ENCODE measurements at regions not wholly inside any gene's neighbourhood (a gene's known extent, or its start where the extent isn't known, plus 50 kb on each side); places are given as distances from the start of the nearest gene placed in this dataset.

DNA sequence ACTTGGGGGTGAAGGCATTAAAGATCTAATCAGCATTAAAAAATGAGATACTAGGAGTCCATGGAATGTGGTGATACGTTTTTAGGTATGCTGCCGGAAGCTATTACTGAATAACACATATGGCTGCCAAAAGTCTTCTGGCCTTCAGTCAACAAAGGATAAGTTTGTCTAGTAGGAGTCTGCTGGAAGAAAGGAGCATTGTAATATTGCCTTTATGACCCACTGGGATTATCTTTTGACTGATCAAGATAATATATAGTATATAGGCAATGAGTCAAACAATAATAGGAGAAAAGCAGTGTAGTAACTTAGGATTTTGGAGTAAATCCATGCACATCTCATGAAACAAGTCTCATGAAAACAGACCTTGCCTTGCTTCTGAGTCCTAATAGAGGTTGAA lies 295.4 kb downstream of the SLITRK6 start:
- Histone ChIP-seq H3K4me2 (no peak overlapping the region), H3K27ac (ENCODE audit: low read depth) (no peak overlapping the region), H2AFZ (no peak overlapping the region), H3F3A (replicated peaks; ENCODE audit: low read depth) (no peaks in the 10 kb centered on the region), H3K9me2 (ENCODE audit: insufficient read depth) (0 out of 2 replicates have a peak, but pooled peaks cover 5% of the 10 kb centered on the region), H3K4me1 (ENCODE audit: insufficient read depth) (peaks cover 20% of the 10 kb centered on the region), H3K4me3 (no peak overlapping the region), H3K79me2 (replicated peaks; ENCODE audit: insufficient read depth) (no peaks in the 10 kb centered on the region), H3K27me3 (ENCODE audit: insufficient read depth) (no peaks in the 10 kb centered on the region), H4K20me1 (replicated peaks; ENCODE audit: insufficient read depth) (no peaks in the 10 kb centered on the region), H3K36me3 (ENCODE audit: insufficient read depth) (no peaks in the 10 kb centered on the region)
- H3K9me3 Mint-ChIP-seq, result no peaks in the 10 kb centered on the region
- DNase-seq (ENCODE audit: low spot score) (no peak), ATAC-seq (no peak)
- H3K27me3 Mint-ChIP-seq (ENCODE audit: insufficient read depth, low read depth, poor library complexity), result no peaks in the 10 kb centered on the region
- H3K27ac Mint-ChIP-seq, result no peak overlapping the region
- peaks cover 19% of the 10 kb centered on the region for H3K4me1 Mint-ChIP-seq
- H3K36me3 Mint-ChIP-seq (ENCODE audit: low read depth), result no peaks in the 10 kb centered on the region
- H3K4me3 Mint-ChIP-seq, result no peak overlapping the region
- TF ChIP-seq EZH2 (IDR thresholded peaks at IDR 0.05; ENCODE audit: low read depth, unreplicated experiment) (no peak), NANOG (IDR thresholded peaks at IDR 0.05; ENCODE audit: borderline replicate concordance) (no peak)
- TF ChIP-seq, protein P1, sequence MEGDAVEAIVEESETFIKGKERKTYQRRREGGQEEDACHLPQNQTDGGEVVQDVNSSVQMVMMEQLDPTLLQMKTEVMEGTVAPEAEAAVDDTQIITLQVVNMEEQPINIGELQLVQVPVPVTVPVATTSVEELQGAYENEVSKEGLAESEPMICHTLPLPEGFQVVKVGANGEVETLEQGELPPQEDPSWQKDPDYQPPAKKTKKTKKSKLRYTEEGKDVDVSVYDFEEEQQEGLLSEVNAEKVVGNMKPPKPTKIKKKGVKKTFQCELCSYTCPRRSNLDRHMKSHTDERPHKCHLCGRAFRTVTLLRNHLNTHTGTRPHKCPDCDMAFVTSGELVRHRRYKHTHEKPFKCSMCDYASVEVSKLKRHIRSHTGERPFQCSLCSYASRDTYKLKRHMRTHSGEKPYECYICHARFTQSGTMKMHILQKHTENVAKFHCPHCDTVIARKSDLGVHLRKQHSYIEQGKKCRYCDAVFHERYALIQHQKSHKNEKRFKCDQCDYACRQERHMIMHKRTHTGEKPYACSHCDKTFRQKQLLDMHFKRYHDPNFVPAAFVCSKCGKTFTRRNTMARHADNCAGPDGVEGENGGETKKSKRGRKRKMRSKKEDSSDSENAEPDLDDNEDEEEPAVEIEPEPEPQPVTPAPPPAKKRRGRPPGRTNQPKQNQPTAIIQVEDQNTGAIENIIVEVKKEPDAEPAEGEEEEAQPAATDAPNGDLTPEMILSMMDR (conservative IDR thresholded peaks at IDR 0.05; ENCODE audit: low read depth in 2 of 2), result no peak

DNA sequence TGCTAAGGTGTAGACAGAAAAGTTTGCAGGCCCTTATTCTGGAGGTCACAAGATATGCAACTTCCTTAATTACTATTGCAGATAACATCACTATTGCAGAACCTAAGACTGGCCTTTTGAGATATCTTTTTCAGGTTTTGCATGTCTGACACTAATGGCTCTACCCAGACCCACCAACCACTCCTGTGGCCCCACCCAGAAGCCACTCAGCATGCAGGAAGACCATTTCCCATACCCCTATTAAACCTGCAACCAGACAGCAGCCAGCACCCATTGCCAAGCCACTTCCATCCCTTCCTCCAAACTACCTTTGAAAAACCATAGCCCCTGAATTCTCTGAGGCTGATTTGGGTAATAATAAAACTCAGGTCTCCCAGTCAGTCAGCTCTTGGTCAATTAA lies 297.6 kb downstream of the SLITRK6 start:
- H3K36me3 ChIP-seq (ENCODE audit: insufficient read depth), result no peaks in the 10 kb centered on the region
- DNase-seq (ENCODE audit: low spot score) (no peak), ATAC-seq (no peak)
- no peaks in the 10 kb centered on the region for H4K20me1 ChIP-seq (replicated peaks; ENCODE audit: insufficient read depth)
- Mint-ChIP-seq H3K4me3 (no peak overlapping the region), H3K27ac (0 out of 2 replicates have a peak overlapping the region, but pooled peaks have one; percentile 17), H3K9me3 (no peaks in the 10 kb centered on the region), H3K27me3 (ENCODE audit: insufficient read depth, low read depth, poor library complexity) (no peaks in the 10 kb centered on the region), H3K4me1 (peaks cover 19% of the 10 kb centered on the region), H3K36me3 (ENCODE audit: low read depth) (no peaks in the 10 kb centered on the region)
- H3K27me3 ChIP-seq (ENCODE audit: insufficient read depth), result no peaks in the 10 kb centered on the region
- 0 out of 2 replicates have a peak, but pooled peaks cover 5% of the 10 kb centered on the region for H3K9me2 ChIP-seq (ENCODE audit: insufficient read depth)
- H2AFZ ChIP-seq, result 0 out of 2 replicates have a peak overlapping the region, but pooled peaks have one; percentile 5
- H3K4me2 ChIP-seq, result peak overlapping the region; percentile 64
- H3K27ac ChIP-seq (ENCODE audit: low read depth), result peak overlapping the region; percentile 51; the same call in 1 of the 2 replicates
- no peak overlapping the region for H3K4me3 ChIP-seq
- peaks cover 20% of the 10 kb centered on the region for H3K4me1 ChIP-seq (ENCODE audit: insufficient read depth)
- H3F3A ChIP-seq (replicated peaks; ENCODE audit: low read depth), result no peaks in the 10 kb centered on the region
- H3K79me2 ChIP-seq (replicated peaks; ENCODE audit: insufficient read depth), result no peaks in the 10 kb centered on the region
- TF ChIP-seq, protein P2, sequence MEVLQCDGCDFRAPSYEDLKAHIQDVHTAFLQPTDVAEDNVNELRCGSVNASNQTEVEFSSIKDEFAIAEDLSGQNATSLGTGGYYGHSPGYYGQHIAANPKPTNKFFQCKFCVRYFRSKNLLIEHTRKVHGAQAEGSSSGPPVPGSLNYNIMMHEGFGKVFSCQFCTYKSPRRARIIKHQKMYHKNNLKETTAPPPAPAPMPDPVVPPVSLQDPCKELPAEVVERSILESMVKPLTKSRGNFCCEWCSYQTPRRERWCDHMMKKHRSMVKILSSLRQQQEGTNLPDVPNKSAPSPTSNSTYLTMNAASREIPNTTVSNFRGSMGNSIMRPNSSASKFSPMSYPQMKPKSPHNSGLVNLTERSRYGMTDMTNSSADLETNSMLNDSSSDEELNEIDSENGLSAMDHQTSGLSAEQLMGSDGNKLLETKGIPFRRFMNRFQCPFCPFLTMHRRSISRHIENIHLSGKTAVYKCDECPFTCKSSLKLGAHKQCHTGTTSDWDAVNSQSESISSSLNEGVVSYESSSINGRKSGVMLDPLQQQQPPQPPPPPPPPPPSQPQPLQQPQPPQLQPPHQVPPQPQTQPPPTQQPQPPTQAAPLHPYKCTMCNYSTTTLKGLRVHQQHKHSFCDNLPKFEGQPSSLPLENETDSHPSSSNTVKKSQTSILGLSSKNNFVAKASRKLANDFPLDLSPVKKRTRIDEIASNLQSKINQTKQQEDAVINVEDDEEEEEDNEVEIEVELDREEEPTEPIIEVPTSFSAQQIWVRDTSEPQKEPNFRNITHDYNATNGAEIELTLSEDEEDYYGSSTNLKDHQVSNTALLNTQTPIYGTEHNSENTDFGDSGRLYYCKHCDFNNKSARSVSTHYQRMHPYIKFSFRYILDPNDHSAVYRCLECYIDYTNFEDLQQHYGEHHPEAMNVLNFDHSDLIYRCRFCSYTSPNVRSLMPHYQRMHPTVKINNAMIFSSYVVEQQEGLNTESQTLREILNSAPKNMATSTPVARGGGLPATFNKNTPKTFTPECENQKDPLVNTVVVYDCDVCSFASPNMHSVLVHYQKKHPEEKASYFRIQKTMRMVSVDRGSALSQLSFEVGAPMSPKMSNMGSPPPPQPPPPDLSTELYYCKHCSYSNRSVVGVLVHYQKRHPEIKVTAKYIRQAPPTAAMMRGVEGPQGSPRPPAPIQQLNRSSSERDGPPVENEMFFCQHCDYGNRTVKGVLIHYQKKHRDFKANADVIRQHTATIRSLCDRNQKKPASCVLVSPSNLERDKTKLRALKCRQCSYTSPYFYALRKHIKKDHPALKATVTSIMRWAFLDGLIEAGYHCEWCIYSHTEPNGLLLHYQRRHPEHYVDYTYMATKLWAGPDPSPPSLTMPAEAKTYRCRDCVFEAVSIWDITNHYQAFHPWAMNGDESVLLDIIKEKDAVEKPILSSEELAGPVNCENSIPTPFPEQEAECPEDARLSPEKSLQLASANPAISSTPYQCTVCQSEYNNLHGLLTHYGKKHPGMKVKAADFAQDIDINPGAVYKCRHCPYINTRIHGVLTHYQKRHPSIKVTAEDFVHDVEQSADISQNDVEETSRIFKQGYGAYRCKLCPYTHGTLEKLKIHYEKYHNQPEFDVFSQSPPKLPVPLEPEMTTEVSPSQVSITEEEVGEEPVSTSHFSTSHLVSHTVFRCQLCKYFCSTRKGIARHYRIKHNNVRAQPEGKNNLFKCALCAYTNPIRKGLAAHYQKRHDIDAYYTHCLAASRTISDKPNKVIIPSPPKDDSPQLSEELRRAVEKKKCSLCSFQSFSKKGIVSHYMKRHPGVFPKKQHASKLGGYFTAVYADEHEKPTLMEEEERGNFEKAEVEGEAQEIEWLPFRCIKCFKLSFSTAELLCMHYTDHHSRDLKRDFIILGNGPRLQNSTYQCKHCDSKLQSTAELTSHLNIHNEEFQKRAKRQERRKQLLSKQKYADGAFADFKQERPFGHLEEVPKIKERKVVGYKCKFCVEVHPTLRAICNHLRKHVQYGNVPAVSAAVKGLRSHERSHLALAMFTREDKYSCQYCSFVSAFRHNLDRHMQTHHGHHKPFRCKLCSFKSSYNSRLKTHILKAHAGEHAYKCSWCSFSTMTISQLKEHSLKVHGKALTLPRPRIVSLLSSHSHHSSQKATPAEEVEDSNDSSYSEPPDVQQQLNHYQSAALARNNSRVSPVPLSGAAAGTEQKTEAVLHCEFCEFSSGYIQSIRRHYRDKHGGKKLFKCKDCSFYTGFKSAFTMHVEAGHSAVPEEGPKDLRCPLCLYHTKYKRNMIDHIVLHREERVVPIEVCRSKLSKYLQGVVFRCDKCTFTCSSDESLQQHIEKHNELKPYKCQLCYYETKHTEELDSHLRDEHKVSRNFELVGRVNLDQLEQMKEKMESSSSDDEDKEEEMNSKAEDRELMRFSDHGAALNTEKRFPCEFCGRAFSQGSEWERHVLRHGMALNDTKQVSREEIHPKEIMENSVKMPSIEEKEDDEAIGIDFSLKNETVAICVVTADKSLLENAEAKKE (CRISPR knock-in tag; IDR thresholded peaks at IDR 0.05), result no peak
- no peak for TF ChIP-seq CREB1 (CRISPR knock-in tag; IDR thresholded peaks at IDR 0.05; ENCODE audit: low read depth)
- no peak for TF ChIP-seq NANOG (IDR thresholded peaks at IDR 0.05; ENCODE audit: borderline replicate concordance)
- no peak for TF ChIP-seq ZNF331 (CRISPR knock-in tag; IDR thresholded peaks at IDR 0.05; ENCODE audit: low read depth)
- no peak for TF ChIP-seq EZH2 (IDR thresholded peaks at IDR 0.05; ENCODE audit: low read depth, unreplicated experiment)
- TF ChIP-seq POLR2AphosphoS5 (IDR thresholded peaks at IDR 0.05; ENCODE audit: low read depth), result no peak
- no peak for TF ChIP-seq ZNF114 (CRISPR knock-in tag; IDR thresholded peaks at IDR 0.05)
- no peak for TF ChIP-seq EZH2phosphoT487 (IDR thresholded peaks at IDR 0.05; ENCODE audit: unreplicated experiment)
- no peak for TF ChIP-seq JUNB (IDR thresholded peaks at IDR 0.05; ENCODE audit: unreplicated experiment)
- TF ChIP-seq, protein P3, sequence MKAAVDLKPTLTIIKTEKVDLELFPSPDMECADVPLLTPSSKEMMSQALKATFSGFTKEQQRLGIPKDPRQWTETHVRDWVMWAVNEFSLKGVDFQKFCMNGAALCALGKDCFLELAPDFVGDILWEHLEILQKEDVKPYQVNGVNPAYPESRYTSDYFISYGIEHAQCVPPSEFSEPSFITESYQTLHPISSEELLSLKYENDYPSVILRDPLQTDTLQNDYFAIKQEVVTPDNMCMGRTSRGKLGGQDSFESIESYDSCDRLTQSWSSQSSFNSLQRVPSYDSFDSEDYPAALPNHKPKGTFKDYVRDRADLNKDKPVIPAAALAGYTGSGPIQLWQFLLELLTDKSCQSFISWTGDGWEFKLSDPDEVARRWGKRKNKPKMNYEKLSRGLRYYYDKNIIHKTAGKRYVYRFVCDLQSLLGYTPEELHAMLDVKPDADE (IDR thresholded peaks at IDR 0.05), result no peak
